Keratinocyte (primary cell): ENCODE measurements at regions not wholly inside any gene's neighbourhood (a gene's known extent, or its start where the extent isn't known, plus 50 kb on each side); places are given as distances from the start of the nearest gene placed in this dataset.

Source experiments
- DNase-seq: peaks from one replicate; pipeline ENCODE4 v3.0.0-alpha.2; 2011; ENCODE audit warnings: low read depth, missing footprints, low spot score
- FAIRE-seq: peaks from 2 replicates; lab custom pipeline; 2011; peaks lifted over from hg19 to GRCh38; lab: Jason Lieb, UNC
- H2AFZ ChIP-seq: 2 replicates; pipeline ENCODE4 v1.6.0; 2012; ENCODE audit warnings: low read length, control low read depth, inconsistent platforms; ENCODE audit not compliant: control insufficient read depth
- H3K27ac ChIP-seq: 2 replicates; pipeline ENCODE4 v1.5.1; 2011; ENCODE audit warnings: low read length; ENCODE audit not compliant: control insufficient read depth, insufficient read depth
- H3K27me3 ChIP-seq: 3 replicates; pipeline ENCODE4 v1.6.0; 2011; ENCODE audit warnings: low read length; ENCODE audit not compliant: control insufficient read depth, insufficient read depth; ENCODE audit errors: extremely low read depth
- H3K36me3 ChIP-seq, 2 experiments: 2 replicates in 1 of 2; 3 replicates in 1 of 2; pipeline ENCODE4 v1.5.1; 2011; ENCODE audit warnings: low read length in 2 of 2, mild to moderate bottlenecking in 1 of 2; ENCODE audit not compliant: control insufficient read depth in 2 of 2, insufficient read depth in 2 of 2; ENCODE audit errors: extremely low read depth in 1 of 2
- H3K4me1 ChIP-seq: 3 replicates; pipeline ENCODE4 v1.5.1; 2011; ENCODE audit warnings: low read length; ENCODE audit not compliant: control insufficient read depth, insufficient read depth; ENCODE audit errors: extremely low read depth
- H3K4me2 ChIP-seq: 3 replicates; pipeline ENCODE4 v1.6.0; 2011; ENCODE audit warnings: low read depth, low read length; ENCODE audit not compliant: control insufficient read depth, insufficient read depth; ENCODE audit errors: extremely low read depth
- H3K4me3 ChIP-seq, 3 experiments: fragments of 200-600 bp in 1 of 3; sonication (generic) in 1 of 3; 2 replicates in 2 of 3; 3 replicates in 1 of 3; pipeline ENCODE4 v1.5.1; 2011 to 2016; ENCODE audit warnings: low read length in 3 of 3, mild to moderate bottlenecking in 3 of 3, control low read depth in 2 of 3, inconsistent platforms in 1 of 3, low read depth in 1 of 3, mixed read lengths in 1 of 3, mixed run types in 1 of 3, moderate library complexity in 1 of 3; ENCODE audit not compliant: control insufficient read depth in 2 of 3, insufficient read depth in 2 of 3; ENCODE audit errors: extremely low read depth in 1 of 3
- H3K79me2 ChIP-seq: 2 replicates; pipeline ENCODE4 v1.6.0; 2012; ENCODE audit warnings: low read length; ENCODE audit not compliant: control insufficient read depth, insufficient read depth
- H3K9ac ChIP-seq: 3 replicates; pipeline ENCODE4 v1.6.0; 2011; ENCODE audit warnings: low read length; ENCODE audit not compliant: control insufficient read depth, insufficient read depth; ENCODE audit errors: extremely low read depth
- H3K9me1 ChIP-seq: 3 replicates; pipeline ENCODE4 v1.6.0; 2011; ENCODE audit warnings: low read length; ENCODE audit not compliant: control insufficient read depth, insufficient read depth; ENCODE audit errors: extremely low read depth
- H3K9me3 ChIP-seq: 2 replicates; pipeline ENCODE4 v1.5.1; 2012; ENCODE audit warnings: low read depth, low read length; ENCODE audit not compliant: control insufficient read depth
- H4K20me1 ChIP-seq: 3 replicates; pipeline ENCODE4 v1.6.0; 2011; ENCODE audit warnings: low read length; ENCODE audit not compliant: control insufficient read depth, insufficient read depth; ENCODE audit errors: extremely low read depth
- CTCF ChIP-seq, 3 experiments: IDR thresholded peaks in 1 of 3; conservative IDR thresholded peaks in 1 of 3; optimal IDR thresholded peaks in 1 of 3; 2 replicates in 2 of 3; 3 replicates in 1 of 3; pipeline versions ENCODE3 to v1.5.1; 2011; ENCODE audit warnings: low read length in 3 of 3, mild to moderate bottlenecking in 3 of 3, moderate library complexity in 2 of 3, control low read depth in 1 of 3, inconsistent platforms in 1 of 3; ENCODE audit not compliant: insufficient read depth in 2 of 3; ENCODE audit errors: extremely low read depth in 1 of 3
- EZH2 ChIP-seq: IDR thresholded peaks from one replicate; pipeline ENCODE4 v1.6.1; 2012; ENCODE audit warnings: inconsistent platforms, mild to moderate bottlenecking, low read length, moderate library complexity
- dilution Hi-C: fragments of 300-500 bp; cut with MboI; formaldehyde crosslinking; loops from one replicate; pipeline ENCODE4 v1.7.0; 2020; ENCODE audit warnings: low sequenced_read_pairs; ENCODE audit not compliant: extremely low pct_ligation_motif_present

GRCh38 chr22:22400099-22400498, 108.4 kb downstream of the ZNF280B start:
- Histone ChIP-seq H3K9me3 (no peaks in the 10 kb centered on the region), H3K9ac (no peak overlapping the region), H3K79me2 (no peaks in the 10 kb centered on the region), H3K4me1 (peaks cover 7% of the 10 kb centered on the region), H3K27me3 (peaks cover 9% of the 10 kb centered on the region), H3K4me3 (no peak overlapping the region), H3K4me2 (no peak overlapping the region), H3K27ac (no peak overlapping the region), H3K9me1 (no peaks in the 10 kb centered on the region), H3K36me3 (no peaks in the 10 kb centered on the region), H2AFZ (no peak overlapping the region), H4K20me1 (no peaks in the 10 kb centered on the region)
- FAIRE-seq (no peak), DNase-seq (no peak)
- TF ChIP-seq CTCF (optimal IDR thresholded peaks at IDR 0.05 in 1 of 3, IDR thresholded peaks at IDR 0.05 in 1 of 3, conservative IDR thresholded peaks at IDR 0.05 in 1 of 3; ENCODE audit: extremely low read depth in 1 of 3, insufficient read depth in 2 of 3, low read length in 3 of 3) (no peak), EZH2 (no peak)
- dilution Hi-C loops: no loop called here

- dilution Hi-C loops: no loop called here
- no peaks in the 10 kb centered on the region for H3K9me3 ChIP-seq
- H3K27me3 ChIP-seq: peaks cover 9% of the 10 kb centered on the region
- no peak overlapping the region for H3K9ac ChIP-seq
- no peak overlapping the region for H3K4me3 ChIP-seq
- FAIRE-seq (no peak), DNase-seq (no peak)
- H3K36me3 ChIP-seq: no peaks in the 10 kb centered on the region
- no peaks in the 10 kb centered on the region for H3K9me1 ChIP-seq
- peaks cover 7% of the 10 kb centered on the region for H3K4me1 ChIP-seq
- TF ChIP-seq EZH2: no peak
- H3K4me2 ChIP-seq: no peak overlapping the region
- no peak overlapping the region for H3K27ac ChIP-seq
- H3K79me2 ChIP-seq: no peaks in the 10 kb centered on the region
- H4K20me1 ChIP-seq: no peaks in the 10 kb centered on the region
- no peak overlapping the region for H2AFZ ChIP-seq
These were observed 107.6 kb downstream of the ZNF280B start for GRCh38 chr22:22400964-22401363.

- TF ChIP-seq EZH2 (no peak), CTCF (optimal IDR thresholded peaks at IDR 0.05 in 1 of 3, IDR thresholded peaks at IDR 0.05 in 1 of 3, conservative IDR thresholded peaks at IDR 0.05 in 1 of 3; ENCODE audit: extremely low read depth in 1 of 3, insufficient read depth in 2 of 3, low read length in 3 of 3) (no peak)
- H3K27me3 ChIP-seq: peaks cover 9% of the 10 kb centered on the region
- no peaks in the 10 kb centered on the region for H3K79me2 ChIP-seq
- no peak for FAIRE-seq
- DNase-seq: no peak
- no peak overlapping the region for H3K9ac ChIP-seq
- no peak overlapping the region for H3K27ac ChIP-seq
- no peak overlapping the region for H3K4me2 ChIP-seq
- H3K9me1 ChIP-seq: no peaks in the 10 kb centered on the region
- H3K4me1 ChIP-seq: peaks cover 7% of the 10 kb centered on the region
- H2AFZ ChIP-seq: no peak overlapping the region
- no peak overlapping the region for H3K4me3 ChIP-seq
- H3K36me3 ChIP-seq: no peaks in the 10 kb centered on the region
- no peaks in the 10 kb centered on the region for H3K9me3 ChIP-seq
- H4K20me1 ChIP-seq: no peaks in the 10 kb centered on the region
- dilution Hi-C loops: no loop called here
These were observed 107.2 kb downstream of the ZNF280B start for GRCh38 chr22:22401381-22401780.
